ENCODE measurements at regions not wholly inside any gene's neighbourhood (a gene's known extent, or its start where the extent isn't known, plus 50 kb on each side); places are given as distances from the start of the nearest gene placed in this dataset.
"Not testable (repeated sequence)": the region's sequence is repeated elsewhere in the genome, so short reads cannot be mapped to it uniquely, and the experiment has no call there.

DNA sequence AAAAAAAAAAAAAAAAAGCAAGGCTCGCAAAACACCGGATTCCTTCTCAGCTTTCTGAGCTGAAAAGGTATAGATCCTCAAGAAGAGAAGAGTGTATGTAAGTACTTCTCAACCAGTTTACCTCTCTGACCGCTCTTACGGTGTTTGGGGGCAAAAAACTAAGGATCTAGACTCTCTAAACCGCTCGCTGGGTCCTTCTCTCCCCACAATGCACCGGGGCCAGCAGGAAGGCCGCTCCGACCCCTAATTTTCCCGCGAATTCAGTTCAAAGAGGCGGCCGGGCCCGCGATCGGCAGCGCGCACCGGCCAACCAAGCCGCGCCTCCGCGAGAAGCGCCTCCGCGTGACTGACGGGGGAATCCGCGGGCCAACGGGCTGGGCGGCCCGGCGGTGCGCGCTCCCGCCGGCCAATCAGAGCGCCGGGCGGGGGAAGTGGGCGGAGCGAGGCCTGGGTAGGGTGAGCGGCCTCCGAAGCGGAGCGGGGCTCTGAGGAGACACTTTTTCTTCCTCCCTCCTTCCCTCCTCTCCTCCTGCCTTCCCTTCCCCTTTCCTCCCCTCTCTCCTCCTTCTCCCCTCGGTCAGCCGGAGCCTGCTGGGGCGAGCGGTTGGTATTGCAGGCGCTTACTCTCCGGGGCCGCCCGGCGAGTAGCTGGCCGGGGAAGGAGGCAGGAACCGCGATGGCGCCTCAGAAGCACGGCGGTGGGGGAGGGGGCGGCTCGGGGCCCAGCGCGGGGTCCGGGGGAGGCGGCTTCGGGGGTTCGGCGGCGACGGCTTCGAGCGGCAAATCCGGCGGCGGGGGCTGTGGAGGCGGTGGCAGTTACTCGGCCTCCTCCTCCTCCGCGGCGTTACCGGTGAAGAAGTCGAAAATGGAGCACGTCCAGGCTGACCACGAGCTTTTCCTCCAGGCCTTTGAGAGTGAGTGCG, 93.0 kb downstream of the CRLF3 start:
- not testable (repeated sequence) for H3K9me3 ChIP-seq (ENCODE audit: control insufficient read depth, insufficient read depth, low read length); H3K4me1 ChIP-seq (ENCODE audit: insufficient read depth, low read length); H3K36me3 ChIP-seq (ENCODE audit: insufficient read depth, low read length)

DNA sequence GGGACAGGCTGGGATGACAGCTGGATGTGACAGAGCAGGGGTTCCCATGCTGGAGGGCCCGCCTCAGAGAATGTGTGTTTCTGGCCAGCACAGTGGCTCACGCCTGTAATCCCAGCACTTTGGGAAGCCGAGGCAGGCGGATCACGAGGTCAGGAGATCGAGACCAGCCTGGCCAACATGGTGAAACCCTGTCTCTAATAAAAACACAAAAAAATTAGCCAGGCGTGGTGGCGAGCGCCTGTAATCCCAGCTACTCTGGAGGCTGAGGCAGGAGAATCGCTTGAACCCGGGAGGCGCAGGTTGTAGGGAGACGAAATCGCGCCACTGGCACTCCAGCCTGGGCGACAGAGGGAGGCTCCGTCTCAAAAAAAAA, 93.7 kb downstream of the CRLF3 start:
- peak overlapping the region; percentile 69 for H3K9ac ChIP-seq (ENCODE audit: low read depth, low read length)
- H3K4me1 ChIP-seq (ENCODE audit: insufficient read depth, low read length); H3K36me3 ChIP-seq (ENCODE audit: insufficient read depth, low read length); H3K9me3 ChIP-seq (ENCODE audit: control insufficient read depth, insufficient read depth, low read length): not testable (repeated sequence)

More for the DNA sequence above, 93.0 kb downstream of the CRLF3 start:
- peak overlapping the region; percentile 69 for H3K9ac ChIP-seq (ENCODE audit: low read depth, low read length)

DNA sequence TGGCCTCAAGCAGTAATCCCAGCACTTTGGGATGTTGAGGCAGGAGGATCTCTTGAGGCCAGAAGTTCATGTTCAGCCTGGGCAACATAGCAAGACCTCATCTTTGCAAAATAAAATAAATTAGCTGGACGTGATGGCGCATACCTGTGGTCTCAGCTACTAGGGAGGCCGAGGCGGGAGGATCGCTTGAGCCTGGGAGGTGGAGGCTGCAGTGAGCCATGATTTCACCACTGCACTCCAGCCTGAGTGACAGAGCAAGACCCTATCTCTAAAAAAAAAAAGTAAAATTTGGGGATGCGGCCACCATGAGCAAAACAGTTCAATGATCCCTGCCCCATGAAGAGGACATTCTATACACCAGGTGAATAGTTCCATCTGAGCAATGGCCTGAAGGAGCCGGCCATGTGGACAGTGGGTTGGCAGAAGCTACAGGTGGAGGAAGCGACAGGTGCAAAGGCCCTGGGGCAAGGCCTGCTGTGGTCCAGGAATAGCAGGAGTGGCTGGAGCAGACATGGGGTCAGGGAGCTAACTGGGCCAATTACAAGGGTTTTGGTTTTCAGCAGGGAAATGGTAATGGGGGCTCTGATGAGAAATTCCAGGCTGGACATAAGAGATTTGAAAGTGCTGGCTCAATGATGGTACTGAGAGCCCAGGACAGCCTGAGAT, 94.2 kb downstream of the CRLF3 start:
- H3K9me3 ChIP-seq (ENCODE audit: control insufficient read depth, insufficient read depth, low read length); H3K9ac ChIP-seq (ENCODE audit: low read depth, low read length): not testable (repeated sequence)

DNA sequence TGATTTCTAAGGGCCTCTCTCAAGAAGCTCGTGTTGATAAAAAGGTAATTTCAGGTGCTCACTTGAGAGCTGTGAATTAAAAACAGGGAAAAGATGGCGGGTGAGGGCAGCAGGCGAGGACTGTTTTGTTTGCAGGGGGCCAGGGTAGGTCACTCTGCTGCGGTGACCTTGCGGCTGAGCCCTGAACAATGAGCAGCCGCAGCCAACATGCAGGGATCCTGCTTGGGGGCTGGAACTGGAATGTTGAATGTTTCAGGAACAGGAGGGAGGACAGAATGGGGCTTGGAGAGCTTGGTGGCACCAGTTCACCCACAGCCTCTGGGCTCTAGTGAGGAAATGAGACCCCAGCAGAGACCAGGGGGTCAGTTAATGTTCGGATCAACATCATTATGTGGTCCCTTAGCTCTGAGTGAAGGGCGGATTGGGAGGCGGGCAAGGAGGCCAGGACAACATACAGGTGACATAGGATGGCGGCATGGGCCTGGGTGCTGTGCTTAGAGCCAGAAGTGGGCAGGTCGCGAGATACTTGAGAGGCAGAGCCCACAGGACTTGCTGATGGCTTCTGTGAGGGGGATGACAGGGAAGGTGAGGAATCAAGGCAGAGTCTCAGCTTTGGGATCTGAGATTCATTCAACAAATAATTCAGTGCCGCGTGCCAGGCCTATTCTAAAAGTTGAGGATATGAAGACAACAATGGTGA, 94.9 kb downstream of the CRLF3 start:
- not testable (repeated sequence) for H3K4me1 ChIP-seq (ENCODE audit: insufficient read depth, low read length); H3K9ac ChIP-seq (ENCODE audit: low read depth, low read length); H3K9me3 ChIP-seq (ENCODE audit: control insufficient read depth, insufficient read depth, low read length); H3K36me3 ChIP-seq (ENCODE audit: insufficient read depth, low read length)

More for the DNA sequence above, 94.2 kb downstream of the CRLF3 start:
- H3K4me1 ChIP-seq (ENCODE audit: insufficient read depth, low read length); H3K36me3 ChIP-seq (ENCODE audit: insufficient read depth, low read length): not testable (repeated sequence)

DNA sequence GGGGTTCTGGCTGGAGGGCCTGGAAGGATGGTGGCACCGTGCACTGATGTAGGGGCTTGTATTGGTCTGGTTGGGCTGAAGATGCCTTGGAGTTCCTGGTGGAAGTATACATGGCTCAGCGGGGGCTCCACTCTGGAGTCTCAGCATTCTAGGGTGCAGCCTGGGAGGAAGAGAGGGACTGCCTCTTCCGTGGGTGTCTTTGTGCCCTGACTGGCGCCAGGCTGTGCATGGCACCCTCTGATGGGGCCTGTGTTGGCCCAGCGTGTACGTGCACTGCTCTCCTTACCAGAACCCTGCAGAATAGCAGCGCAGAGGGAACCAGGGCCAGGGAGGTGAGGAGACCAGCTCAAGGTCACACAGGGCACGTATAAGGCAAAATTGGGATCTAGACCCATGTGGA, 97.0 kb downstream of the CRLF3 start:
- not testable (repeated sequence) for H3K9me3 ChIP-seq (ENCODE audit: control insufficient read depth, insufficient read depth, low read length); H3K36me3 ChIP-seq (ENCODE audit: insufficient read depth, low read length); H3K9ac ChIP-seq (ENCODE audit: low read depth, low read length); H3K4me1 ChIP-seq (ENCODE audit: insufficient read depth, low read length)

DNA sequence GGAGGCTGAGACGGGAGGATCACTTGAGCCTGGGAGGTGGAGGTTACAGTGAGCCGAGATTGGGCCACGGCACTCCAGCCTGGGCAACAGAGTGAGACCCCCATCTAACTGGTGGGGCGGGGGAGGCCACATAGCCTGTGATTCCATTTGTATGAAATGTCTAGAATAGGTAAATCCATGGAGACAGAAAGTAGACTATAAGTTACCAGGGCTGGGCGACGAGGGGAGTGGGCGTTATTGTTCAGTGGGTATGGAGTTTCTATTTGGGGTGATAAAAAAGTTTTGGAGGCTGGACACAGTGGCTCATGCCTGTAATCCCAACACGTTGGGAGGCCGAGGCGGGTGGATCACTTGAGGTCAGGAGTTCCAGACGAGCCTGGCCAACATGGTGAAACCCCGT, 97.8 kb downstream of the CRLF3 start:
- H3K9ac ChIP-seq (ENCODE audit: low read depth, low read length); H3K4me1 ChIP-seq (ENCODE audit: insufficient read depth, low read length); H3K9me3 ChIP-seq (ENCODE audit: control insufficient read depth, insufficient read depth, low read length); H3K36me3 ChIP-seq (ENCODE audit: insufficient read depth, low read length): not testable (repeated sequence)

DNA sequence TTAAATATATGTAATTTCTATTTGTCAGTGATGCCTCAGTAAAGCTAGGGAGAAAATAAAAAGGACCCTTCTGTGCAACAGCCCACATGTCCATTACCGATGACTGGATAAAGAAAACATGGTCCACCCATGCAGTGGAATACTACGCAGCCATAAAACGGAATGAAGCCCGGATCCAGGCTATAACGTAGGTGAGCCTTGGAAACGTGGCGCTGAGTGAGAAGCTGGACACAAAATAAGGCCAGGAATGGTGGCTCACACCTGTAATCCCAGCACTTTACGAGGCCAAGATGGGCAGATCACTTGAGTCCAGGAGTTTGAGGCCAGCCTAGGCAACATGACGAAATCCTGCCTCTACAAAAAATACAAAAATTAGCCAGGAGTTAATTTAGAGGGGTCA, 98.2 kb downstream of the CRLF3 start:
- H3K9me3 ChIP-seq (ENCODE audit: control insufficient read depth, insufficient read depth, low read length); H3K4me1 ChIP-seq (ENCODE audit: insufficient read depth, low read length); H3K9ac ChIP-seq (ENCODE audit: low read depth, low read length); H3K36me3 ChIP-seq (ENCODE audit: insufficient read depth, low read length): not testable (repeated sequence)

DNA sequence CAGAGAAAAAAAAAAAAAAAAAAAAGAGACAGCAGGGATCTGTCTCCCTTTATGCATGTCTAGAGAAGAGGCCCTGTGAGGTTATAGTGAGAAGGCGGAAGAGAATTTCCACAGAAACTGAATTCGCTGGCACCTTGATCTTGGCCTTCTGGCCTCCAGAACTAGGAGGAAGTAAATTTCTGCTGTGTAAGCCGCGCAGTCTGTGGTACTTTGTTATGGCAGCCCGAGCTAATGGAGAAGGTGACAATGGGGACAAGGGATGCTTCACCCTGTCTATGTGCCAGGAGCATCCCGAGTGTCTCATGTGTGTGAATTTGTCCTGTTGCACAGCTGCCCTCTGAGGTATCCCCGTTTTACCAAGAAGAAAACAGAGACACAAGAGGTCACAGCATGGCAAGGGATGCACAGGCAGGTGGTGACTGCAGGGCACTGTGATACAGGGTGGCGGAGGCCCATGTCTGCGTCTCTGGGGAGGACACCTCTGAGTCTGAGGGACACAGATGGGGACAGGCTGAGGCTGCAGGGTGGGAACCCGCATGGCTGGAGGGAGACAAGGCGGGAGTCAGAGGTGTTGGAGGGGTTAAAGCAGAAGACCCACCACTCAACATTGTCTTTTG, 100.3 kb downstream of the CRLF3 start:
- H3K4me1 ChIP-seq (ENCODE audit: insufficient read depth, low read length); H3K36me3 ChIP-seq (ENCODE audit: insufficient read depth, low read length); H3K9ac ChIP-seq (ENCODE audit: low read depth, low read length); H3K9me3 ChIP-seq (ENCODE audit: control insufficient read depth, insufficient read depth, low read length): not testable (repeated sequence)

DNA sequence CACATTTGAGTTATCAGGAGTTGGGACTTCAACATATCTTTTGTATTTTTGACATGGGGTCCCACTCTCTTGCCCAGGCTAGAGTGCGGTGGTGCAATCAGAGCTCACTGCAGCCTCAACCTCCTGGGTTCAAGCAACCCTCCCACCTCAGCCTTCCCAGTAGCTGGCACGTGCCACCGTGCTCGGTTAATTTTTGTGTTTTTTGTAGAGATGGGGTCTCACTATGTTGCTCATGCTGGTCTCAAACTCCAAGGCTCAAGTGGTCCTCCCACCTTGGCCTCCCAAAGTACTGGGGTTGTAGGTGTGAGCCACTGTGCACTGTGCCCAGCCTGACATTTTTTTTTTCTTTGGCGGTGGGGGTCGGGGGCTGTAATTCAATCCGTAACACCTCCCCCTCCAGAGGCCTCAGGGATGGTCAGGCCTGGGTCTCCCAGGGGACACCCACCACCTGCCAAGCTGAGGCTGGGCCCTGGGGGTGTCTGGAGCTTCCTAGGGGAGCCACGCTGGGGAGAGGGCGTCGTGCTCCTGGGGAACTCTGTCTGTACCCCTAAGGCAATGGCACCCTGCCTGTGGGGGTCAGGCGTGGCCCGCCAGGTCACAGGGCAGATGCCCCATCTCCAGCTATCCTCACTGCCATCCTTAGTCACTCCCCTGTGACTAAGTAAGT, 102.2 kb downstream of the CRLF3 start:
- H3K9me3 ChIP-seq (ENCODE audit: control insufficient read depth, insufficient read depth, low read length); H3K9ac ChIP-seq (ENCODE audit: low read depth, low read length); H3K36me3 ChIP-seq (ENCODE audit: insufficient read depth, low read length); H3K4me1 ChIP-seq (ENCODE audit: insufficient read depth, low read length): not testable (repeated sequence)

DNA sequence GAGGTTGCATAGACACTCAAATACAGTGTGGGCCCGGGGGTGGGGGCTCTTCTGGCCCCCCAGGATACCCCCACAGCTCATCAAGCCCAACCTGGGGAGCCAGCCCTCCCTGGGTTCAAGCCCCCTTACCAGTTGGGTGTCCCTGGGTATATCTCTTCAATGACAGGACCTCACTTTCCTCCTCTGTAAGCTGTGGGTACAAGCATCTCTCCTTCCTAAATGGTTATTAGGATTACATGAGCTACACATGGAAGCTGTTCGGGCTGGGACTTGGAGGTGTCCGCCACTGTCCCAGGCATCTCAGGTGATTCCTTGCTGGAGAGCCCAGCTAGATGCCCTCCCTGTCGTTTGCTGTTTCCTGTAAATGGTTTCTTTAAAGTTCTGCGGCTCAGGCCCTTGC, 103.5 kb downstream of the CRLF3 start:
- H3K4me1 ChIP-seq (ENCODE audit: insufficient read depth, low read length); H3K9me3 ChIP-seq (ENCODE audit: control insufficient read depth, insufficient read depth, low read length); H3K36me3 ChIP-seq (ENCODE audit: insufficient read depth, low read length); H3K9ac ChIP-seq (ENCODE audit: low read depth, low read length): not testable (repeated sequence)

DNA sequence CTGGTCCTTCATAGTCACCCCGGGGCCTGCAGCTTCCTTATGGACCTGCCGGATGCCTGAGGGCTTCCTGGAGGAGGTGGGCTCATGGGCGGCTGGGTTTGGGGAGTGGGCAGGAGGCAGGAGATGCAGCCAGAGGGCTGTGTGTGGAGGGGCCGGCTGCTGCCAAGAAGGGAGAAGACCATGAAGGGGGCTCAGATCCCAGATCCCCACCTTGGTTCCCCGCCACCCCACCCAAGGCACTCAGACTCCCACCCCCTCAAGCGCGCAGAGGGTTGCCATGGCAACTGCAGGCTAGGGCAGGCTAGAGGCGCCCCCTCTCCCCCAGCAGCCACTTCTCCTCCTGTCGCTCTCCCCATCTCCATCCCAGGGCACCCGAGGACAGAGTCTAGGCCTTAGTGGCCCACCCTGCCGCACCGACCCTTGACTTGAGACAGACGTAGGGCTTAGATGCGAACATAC, 104.5 kb downstream of the CRLF3 start:
- Histone ChIP-seq H3K9me3 (ENCODE audit: control insufficient read depth, insufficient read depth, low read length) (no peaks in the 10 kb centered on the region), H3K36me3 (ENCODE audit: insufficient read depth, low read length) (no peaks in the 10 kb centered on the region), H3K9ac (ENCODE audit: low read depth, low read length) (no peak overlapping the region), H3K4me1 (ENCODE audit: insufficient read depth, low read length) (no peaks in the 10 kb centered on the region)

DNA sequence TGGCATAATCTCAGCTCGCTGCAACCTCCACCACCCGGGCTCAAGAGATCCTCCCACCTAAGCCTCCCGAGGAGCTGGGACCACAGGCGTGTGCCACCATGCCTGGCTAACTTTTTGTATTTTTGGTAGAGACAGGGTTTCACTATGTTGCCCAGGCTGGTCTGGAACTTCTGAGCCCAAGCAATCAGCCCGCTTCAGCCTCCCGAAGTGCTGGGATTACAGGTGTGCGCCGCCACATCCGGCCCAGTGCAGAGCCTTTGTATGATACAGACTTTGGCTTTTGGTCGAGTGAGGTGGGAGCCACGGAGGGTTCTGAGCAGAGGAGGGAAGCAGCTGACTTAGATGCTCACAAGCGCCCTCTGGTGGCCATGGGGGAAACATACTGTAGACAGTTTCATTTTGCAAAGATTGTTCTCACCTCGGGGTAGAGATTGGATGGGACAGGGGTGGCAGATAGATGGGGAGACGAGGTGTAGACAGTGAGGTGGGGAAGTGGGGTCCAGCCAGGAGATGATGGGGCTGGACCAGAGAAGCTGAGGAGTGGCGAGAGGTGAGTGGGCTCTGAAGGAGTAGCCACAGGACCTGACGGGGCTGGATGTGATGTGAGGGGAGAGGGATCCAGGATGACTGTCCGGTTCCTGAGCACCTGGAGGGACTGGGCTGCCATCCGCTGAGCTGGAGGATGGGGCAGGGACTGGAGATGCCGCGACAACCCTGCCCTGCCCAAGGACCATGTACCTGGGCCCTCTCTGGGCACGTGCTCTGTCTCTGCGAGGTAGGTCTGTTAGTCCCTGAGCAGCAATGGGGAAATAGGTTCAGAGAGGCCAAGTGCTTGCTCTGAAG, 105.1 kb downstream of the CRLF3 start:
- not testable (repeated sequence) for H3K36me3 ChIP-seq (ENCODE audit: insufficient read depth, low read length); H3K9ac ChIP-seq (ENCODE audit: low read depth, low read length)

DNA sequence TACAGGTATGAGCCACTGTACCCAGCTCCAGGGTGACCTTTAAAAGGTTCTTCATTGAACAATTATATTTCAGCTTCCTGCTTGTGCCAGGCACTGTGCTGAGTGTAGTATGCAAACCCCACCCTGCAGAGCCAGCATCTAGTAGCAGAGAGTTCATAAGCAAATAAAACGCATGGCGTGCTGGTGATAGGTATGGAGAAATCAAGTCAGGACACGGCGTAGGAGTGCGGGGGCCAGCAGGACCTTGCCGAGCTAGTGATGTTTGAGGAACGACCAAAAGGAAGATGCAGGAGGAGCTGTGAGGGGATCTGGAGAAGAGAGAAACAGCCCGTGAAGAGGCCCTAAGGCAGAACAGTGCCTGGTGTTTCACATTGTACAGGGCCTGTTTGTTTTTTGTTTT, 105.8 kb downstream of the CRLF3 start:
- not testable (repeated sequence) for H3K36me3 ChIP-seq (ENCODE audit: insufficient read depth, low read length); H3K4me1 ChIP-seq (ENCODE audit: insufficient read depth, low read length); H3K9me3 ChIP-seq (ENCODE audit: control insufficient read depth, insufficient read depth, low read length); H3K9ac ChIP-seq (ENCODE audit: low read depth, low read length)

More for the DNA sequence above, 105.1 kb downstream of the CRLF3 start:
- not testable (repeated sequence) for H3K9me3 ChIP-seq (ENCODE audit: control insufficient read depth, insufficient read depth, low read length); H3K4me1 ChIP-seq (ENCODE audit: insufficient read depth, low read length)
